Esophagus (tissue), 2 donors: ENCODE measurements at regions not wholly inside any gene's neighbourhood (a gene's known extent, or its start where the extent isn't known, plus 50 kb on each side); places are given as distances from the start of the nearest gene placed in this dataset.

Source experiments
- H3K27ac ChIP-seq, 2 donors: one replicate each; pipeline ENCODE4 v1.5.1; 2013; ENCODE audit warnings: low read depth in 2 of 2, mild to moderate bottlenecking in 2 of 2, inconsistent platforms in 1 of 2, low read length in 1 of 2, moderate library complexity in 1 of 2
- H3K27me3 ChIP-seq, 2 donors: one replicate each; pipeline ENCODE4 v1.6.1; 2013; ENCODE audit warnings: low read length in 2 of 2, control low read depth in 1 of 2, mild to moderate bottlenecking in 1 of 2; ENCODE audit not compliant: insufficient read depth in 2 of 2, control insufficient read depth in 1 of 2
- H3K36me3 ChIP-seq, 2 donors: one replicate each; pipeline ENCODE4 v1.6.1; 2013; ENCODE audit warnings: low read length in 1 of 2; ENCODE audit not compliant: control insufficient read depth in 2 of 2, insufficient read depth in 2 of 2
- H3K4me1 ChIP-seq, 2 donors: one replicate each; pipeline ENCODE4 v1.6.1; 2013; ENCODE audit warnings: low read length in 1 of 2; ENCODE audit not compliant: control insufficient read depth in 2 of 2, insufficient read depth in 2 of 2
- H3K4me3 ChIP-seq, 2 donors: one replicate each; pipeline ENCODE4 v1.5.1; 2013; ENCODE audit warnings: low read length in 2 of 2, mild to moderate bottlenecking in 2 of 2, low read depth in 1 of 2, moderate library complexity in 1 of 2
- H3K9me3 ChIP-seq, 2 donors: one replicate each; pipeline ENCODE4 v1.6.1; 2013; ENCODE audit warnings: mild to moderate bottlenecking in 2 of 2, low read depth in 1 of 2, low read length in 1 of 2, moderate library complexity in 1 of 2; ENCODE audit not compliant: control insufficient read depth in 2 of 2, insufficient read depth in 1 of 2
- whole genome bisulfite sequencing, 2 donors: extraction: QIAGEN DNeasy Blood & Tissue Kit; methylation state at CpG; one replicate each; pipeline ENCODE4 v1.1.7; 2013; 5-methylcytosine and 5-hydroxymethylcytosine counted together
- donor health status: healthy with polysubstance abuse.
- donor health status: Bipolar disorder and iron deficiency.

DNA sequence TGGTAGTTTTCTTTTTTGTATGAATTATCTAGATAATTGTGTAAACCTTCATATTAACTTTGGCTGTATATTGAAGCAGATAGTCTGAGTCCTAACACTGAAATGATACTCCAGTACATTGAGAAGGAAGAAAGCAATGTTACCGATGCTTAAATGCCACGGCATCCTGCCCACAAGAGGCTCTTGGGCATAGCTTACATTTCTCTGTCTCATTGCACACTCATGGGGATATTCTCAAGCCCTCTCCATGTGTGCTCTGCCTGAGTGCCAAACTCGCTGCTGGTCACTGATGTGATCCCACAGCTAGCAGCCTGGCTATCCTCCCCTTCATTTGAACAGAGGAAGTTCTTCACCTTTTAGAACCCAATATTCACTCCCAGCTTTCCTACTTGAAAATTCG is 179.4 kb downstream of the TGFB2 start:
- Histone ChIP-seq H3K4me3 (no peak overlapping the region), H3K27ac (no peak overlapping the region), H3K27me3 (no peaks in the 10 kb centered on the region), H3K4me1 (no peaks in the 10 kb centered on the region), H3K36me3 (no peaks in the 10 kb centered on the region), H3K9me3 (no peaks in the 10 kb centered on the region)
- 47 to 48% methylated on average over 4 of the region's 4 CpGs for WGBS, 2 donors

- Histone ChIP-seq H3K4me3 (no peak overlapping the region), H3K27ac (no peak overlapping the region), H3K9me3 (no peaks in the 10 kb centered on the region), H3K4me1 (no peaks in the 10 kb centered on the region), H3K27me3 (no peaks in the 10 kb centered on the region), H3K36me3 (no peaks in the 10 kb centered on the region)
- 66 to 74% methylated on average over 6 of the region's 6 CpGs for WGBS, 2 donors
These were observed 179.9 kb downstream of the TGFB2 start for GRCh38 chr1:218525031-218525430.

GRCh38 chr1:218525451-218526197 is 180.5 kb downstream of the TGFB2 start:
- H3K27ac ChIP-seq = no peak overlapping the region
- H3K27me3 ChIP-seq = no peaks in the 10 kb centered on the region
- WGBS, 2 donors = 85% methylated on average over 3 of the region's 3 CpGs
- no peaks in the 10 kb centered on the region for H3K4me1 ChIP-seq
- no peak overlapping the region for H3K4me3 ChIP-seq
- H3K36me3 ChIP-seq = no peaks in the 10 kb centered on the region
- H3K9me3 ChIP-seq = no peaks in the 10 kb centered on the region

GRCh38 chr1:218526198-218526580 is 181.1 kb downstream of the TGFB2 start:
- no peaks in the 10 kb centered on the region for H3K27me3 ChIP-seq
- WGBS, 2 donors = 36 to 44% methylated on average over 1 of the region's 1 CpG
- no peaks in the 10 kb centered on the region for H3K36me3 ChIP-seq
- H3K4me3 ChIP-seq = no peak overlapping the region
- H3K9me3 ChIP-seq = no peaks in the 10 kb centered on the region
- H3K27ac ChIP-seq = no peak overlapping the region
- H3K4me1 ChIP-seq = no peaks in the 10 kb centered on the region

DNA sequence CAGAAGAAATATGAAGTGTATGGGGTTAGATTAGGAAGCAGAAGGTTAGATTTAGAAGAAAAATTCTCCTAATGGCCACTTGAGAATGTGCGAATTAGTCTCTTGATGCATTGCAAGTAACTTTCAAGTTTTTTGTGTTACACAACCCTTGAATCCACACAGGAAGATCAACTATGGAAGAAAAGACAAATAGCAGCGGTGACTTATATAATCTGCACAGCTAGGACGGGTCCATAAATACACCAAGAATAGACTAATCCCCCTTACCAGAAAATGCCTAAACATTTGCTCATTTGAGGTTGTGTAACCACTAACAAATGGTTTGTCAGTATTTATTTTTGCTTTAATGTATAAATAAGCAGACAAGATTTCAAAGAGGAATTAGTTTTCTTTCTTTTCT is 182.6 kb downstream of the TGFB2 start:
- 85 to 88% methylated on average over 3 of the region's 3 CpGs for WGBS, 2 donors
- Histone ChIP-seq H3K27me3 (no peaks in the 10 kb centered on the region), H3K27ac (no peak overlapping the region), H3K36me3 (no peaks in the 10 kb centered on the region), H3K9me3 (no peaks in the 10 kb centered on the region), H3K4me3 (no peak overlapping the region), H3K4me1 (no peaks in the 10 kb centered on the region)

DNA sequence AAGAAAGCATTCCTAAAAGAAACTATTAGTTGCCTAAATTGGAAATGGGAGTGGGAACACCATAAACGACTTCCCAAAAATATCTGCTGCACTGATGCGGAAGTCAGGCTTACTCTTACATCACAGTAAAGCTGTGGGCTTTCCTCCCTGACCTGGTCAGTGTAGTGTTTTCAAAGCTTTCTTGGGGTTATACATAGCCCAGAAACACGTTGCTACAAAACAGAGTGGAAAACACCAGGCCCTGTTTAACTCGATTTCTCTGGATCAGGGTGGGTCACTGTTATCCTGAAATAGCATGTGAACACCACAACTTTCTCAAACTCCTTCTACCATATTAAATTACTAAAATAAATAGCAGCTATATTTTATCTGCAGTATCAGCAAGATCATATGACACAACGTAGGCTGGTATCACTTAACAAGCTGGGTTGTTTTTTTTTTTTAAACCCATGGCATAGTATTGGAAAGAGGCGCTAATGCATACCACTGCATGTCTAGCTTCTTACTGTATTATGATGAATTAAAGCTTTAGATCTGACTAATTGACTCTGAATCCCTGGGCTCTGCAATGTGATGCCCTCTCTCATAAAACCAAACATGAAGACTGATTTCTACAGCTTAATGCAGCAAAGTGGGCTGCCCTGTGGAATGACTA is 184.6 kb downstream of the TGFB2 start:
- no peak overlapping the region for H3K4me3 ChIP-seq
- 72 to 74% methylated on average over 6 of the region's 6 CpGs for WGBS, 2 donors
- H3K9me3 ChIP-seq = no peaks in the 10 kb centered on the region
- H3K27ac ChIP-seq = no peak overlapping the region
- H3K4me1 ChIP-seq = no peaks in the 10 kb centered on the region
- no peaks in the 10 kb centered on the region for H3K36me3 ChIP-seq
- no peaks in the 10 kb centered on the region for H3K27me3 ChIP-seq

GRCh38 chr1:218531936-218532335 is 186.8 kb downstream of the TGFB2 start:
- 70 to 81% methylated on average over 5 of the region's 5 CpGs for WGBS, 2 donors
- H3K4me1 ChIP-seq = no peaks in the 10 kb centered on the region
- H3K27ac ChIP-seq = no peak overlapping the region
- H3K9me3 ChIP-seq = no peaks in the 10 kb centered on the region
- no peaks in the 10 kb centered on the region for H3K27me3 ChIP-seq
- H3K36me3 ChIP-seq = no peaks in the 10 kb centered on the region
- H3K4me3 ChIP-seq = no peak overlapping the region

DNA sequence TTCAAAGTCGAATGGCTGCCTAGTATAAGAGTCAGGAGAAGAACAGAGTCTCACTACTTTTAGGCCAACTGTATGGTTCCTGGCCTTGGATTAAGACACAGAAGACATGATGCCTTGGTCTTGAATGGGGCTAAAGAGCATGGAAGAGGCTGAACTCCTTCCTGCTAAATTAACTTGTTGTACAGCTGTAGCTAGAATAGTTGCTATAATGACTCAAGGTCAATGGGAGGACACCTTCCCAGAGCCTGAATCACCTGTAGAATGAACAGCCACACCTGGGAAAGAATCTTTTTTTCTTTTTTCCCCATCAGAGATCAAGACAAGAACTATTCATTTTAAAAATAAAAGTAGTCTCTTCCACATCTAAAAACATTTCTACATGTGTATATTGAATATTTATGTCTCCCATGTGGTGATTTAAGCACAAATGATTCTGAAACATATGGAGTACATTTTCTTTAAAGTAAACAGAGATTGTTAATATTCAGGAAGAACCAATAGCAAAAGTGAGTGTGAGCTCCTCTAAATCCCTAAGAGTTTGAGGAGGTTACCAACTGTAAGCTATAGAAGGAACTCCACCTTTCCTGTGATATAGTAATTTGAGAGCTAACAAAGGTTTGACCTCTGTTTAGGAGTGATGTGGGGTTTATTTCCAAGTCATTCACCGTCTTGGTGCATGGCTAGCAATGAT is 191.3 kb downstream of the TGFB2 start:
- Histone ChIP-seq H3K4me1 (no peaks in the 10 kb centered on the region), H3K36me3 (no peaks in the 10 kb centered on the region), H3K27me3 (no peaks in the 10 kb centered on the region), H3K9me3 (no peaks in the 10 kb centered on the region), H3K4me3 (no peak overlapping the region), H3K27ac (peak overlapping the region in 1 of 2 donors; percentile 49)
- 67 to 73% methylated on average over 2 of the region's 2 CpGs for WGBS, 2 donors

GRCh38 chr1:218537122-218537913 is 192.2 kb downstream of the TGFB2 start:
- no peaks in the 10 kb centered on the region for H3K27me3 ChIP-seq
- H3K27ac ChIP-seq = peak overlapping the region in 1 of 2 donors; percentile 49
- no peak overlapping the region for H3K4me3 ChIP-seq
- 76 to 78% methylated on average over 6 of the region's 6 CpGs for WGBS, 2 donors
- no peaks in the 10 kb centered on the region for H3K9me3 ChIP-seq
- no peaks in the 10 kb centered on the region for H3K36me3 ChIP-seq
- no peaks in the 10 kb centered on the region for H3K4me1 ChIP-seq
